H1 (cell line): ENCODE measurements at regions not wholly inside any gene's neighbourhood (a gene's known extent, or its start where the extent isn't known, plus 50 kb on each side); places are given as distances from the start of the nearest gene placed in this dataset.

ENCODE experiments used
- CTCF ChIA-PET: fragments of 300-600 bp; sonication (Branson Sonifier 250); formaldehyde crosslinking; loops from one replicate; lab custom pipeline; 2021; ENCODE audit not compliant: partially characterized antibody; lab: Charles Lee
- POLR2A ChIA-PET: fragments of 300-600 bp; sonication (Branson Sonifier 250); formaldehyde crosslinking; loops from one replicate; lab custom pipeline; 2021; ENCODE audit warnings: inconsistent platforms; ENCODE audit not compliant: partially characterized antibody; lab: Charles Lee
- DNase-seq, 2 experiments: peaks; one replicate each; pipeline versions ENCODE4 v3.0.0 to v3.0.0-alpha.2; 2010 to 2022; ENCODE audit warnings: low spot score in 2 of 2, low read depth in 1 of 2, mixed read lengths in 1 of 2
- FAIRE-seq: peaks from 2 replicates; lab custom pipeline; 2011; peaks lifted over from hg19 to GRCh38; lab: Jason Lieb, UNC
- H2AFZ ChIP-seq: 2 replicates; pipeline ENCODE4 v1.8.1; 2012; ENCODE audit warnings: low read length, inconsistent platforms
- H2AK5ac ChIP-seq: 2 replicates; pipeline ENCODE4 v1.6.1; 2013; ENCODE audit warnings: low read depth, low read length
- H2BK120ac ChIP-seq: replicated peaks from 2 replicates; pipeline ENCODE3; 2013; ENCODE audit warnings: low read depth, low read length, inconsistent platforms
- H2BK12ac ChIP-seq: 2 replicates; pipeline ENCODE4 v1.6.1; 2013; ENCODE audit warnings: low read depth, low read length
- H2BK15ac ChIP-seq: 2 replicates; pipeline ENCODE4 v1.6.1; 2013; ENCODE audit warnings: low read length
- H2BK20ac ChIP-seq: 2 replicates; pipeline ENCODE4 v1.6.1; 2013; ENCODE audit warnings: low read length
- H2BK5ac ChIP-seq: 2 replicates; pipeline ENCODE4 v1.6.1; 2013; ENCODE audit warnings: low read depth, low read length
- H3K14ac ChIP-seq: 2 replicates; pipeline ENCODE4 v1.6.1; 2013; ENCODE audit warnings: inconsistent platforms; ENCODE audit not compliant: insufficient read length
- H3K18ac ChIP-seq: 2 replicates; pipeline ENCODE4 v1.6.1; 2013; ENCODE audit warnings: low read length; ENCODE audit errors: extremely low read depth
- H3K23ac ChIP-seq: 2 replicates; pipeline ENCODE4 v1.6.1; 2013; ENCODE audit warnings: inconsistent platforms; ENCODE audit not compliant: insufficient read length
- H3K23me2 ChIP-seq: 2 replicates; pipeline ENCODE4 v1.6.1; 2013; ENCODE audit warnings: low read depth, low read length
- H3K27ac ChIP-seq: 2 replicates; pipeline ENCODE4 v1.6.1; 2011; ENCODE audit warnings: low read depth, low read length, inconsistent platforms
- H3K27me3 ChIP-seq, 4 experiments: replicated peaks in 1 of 4; 1 replicate in 1 of 4; 2 replicates in 3 of 4; pipeline versions ENCODE4 v1.6.1 to v1.8.1; 2011 to 2013; ENCODE audit warnings: low read length in 3 of 4, mild to moderate bottlenecking in 3 of 4, inconsistent platforms in 2 of 4, mixed read lengths in 2 of 4, moderate library complexity in 1 of 4; ENCODE audit not compliant: control insufficient read depth in 3 of 4, insufficient read depth in 3 of 4; ENCODE audit errors: extremely low read depth in 1 of 4
- H3K36me3 ChIP-seq, 4 experiments: 2 replicates each; pipeline versions ENCODE4 v1.6.1 to v1.8.1; 2011 to 2013; ENCODE audit warnings: mild to moderate bottlenecking in 4 of 4, low read length in 3 of 4, moderate library complexity in 2 of 4, control low read depth in 1 of 4, inconsistent platforms in 1 of 4; ENCODE audit not compliant: insufficient read depth in 4 of 4, control insufficient read depth in 2 of 4
- H3K4ac ChIP-seq: replicated peaks from 2 replicates; pipeline ENCODE3; 2013; ENCODE audit warnings: low read length, low read depth, mixed read lengths, inconsistent platforms; ENCODE audit not compliant: insufficient read length
- H3K4me1 ChIP-seq, 4 experiments: replicated peaks in 1 of 4; 1 replicate in 1 of 4; 2 replicates in 3 of 4; pipeline versions ENCODE4 v1.6.1 to v1.8.1; 2011 to 2013; ENCODE audit warnings: low read length in 3 of 4, inconsistent platforms in 2 of 4, mixed read lengths in 1 of 4; ENCODE audit not compliant: insufficient read depth in 4 of 4, control insufficient read depth in 3 of 4
- H3K4me2 ChIP-seq, 2 experiments: 2 replicates each; pipeline versions ENCODE4 v1.6.1 to v1.8.1; 2011 to 2013; ENCODE audit warnings: low read depth in 2 of 2, low read length in 2 of 2, control low read depth in 1 of 2, inconsistent platforms in 1 of 2, mild to moderate bottlenecking in 1 of 2; ENCODE audit not compliant: insufficient read depth in 1 of 2
- H3K4me3 ChIP-seq, 4 experiments: fragments of 200-600, 300-600 bp in 1 of 4; sonication (generic), shearing (Covaris generic), sonication (Bioruptor Twin) in 1 of 4; 2 replicates each; pipeline versions ENCODE4 v1.5.1 to v1.8.1; 2011 to 2016; ENCODE audit warnings: low read length in 4 of 4, low read depth in 3 of 4, control low read depth in 2 of 4, inconsistent platforms in 2 of 4, mild to moderate bottlenecking in 2 of 4, mixed read lengths in 1 of 4, moderate library complexity in 1 of 4; ENCODE audit not compliant: insufficient read depth in 2 of 4; ENCODE audit errors: extremely low read depth in 1 of 4
- H3K56ac ChIP-seq: replicated peaks from 2 replicates; pipeline ENCODE3; 2013; ENCODE audit warnings: low read depth, mild to moderate bottlenecking, mixed read lengths, low read length, inconsistent platforms; ENCODE audit not compliant: insufficient read length
- H3K79me1 ChIP-seq: 2 replicates; pipeline ENCODE4 v1.6.1; 2013; ENCODE audit warnings: low read depth, low read length, control low read depth
- H3K79me2 ChIP-seq, 2 experiments: 2 replicates each; pipeline versions ENCODE4 v1.6.1 to v1.8.1; 2012 to 2013; ENCODE audit warnings: low read length in 2 of 2, mild to moderate bottlenecking in 2 of 2, inconsistent platforms in 1 of 2; ENCODE audit not compliant: insufficient read depth in 2 of 2, control insufficient read depth in 1 of 2
- H3K9ac ChIP-seq, 4 experiments: replicated peaks in 1 of 4; 1 replicate in 1 of 4; 2 replicates in 3 of 4; pipeline versions ENCODE4 v1.6.1 to v1.8.1; 2011 to 2013; ENCODE audit warnings: low read depth in 3 of 4, low read length in 3 of 4, control low read depth in 2 of 4, mild to moderate bottlenecking in 2 of 4, moderate library complexity in 2 of 4, inconsistent platforms in 1 of 4; ENCODE audit errors: extremely low read depth in 1 of 4
- H3K9me3 ChIP-seq, 2 experiments: 2 replicates each; pipeline versions ENCODE4 v1.6.1 to v1.8.1; 2012 to 2013; ENCODE audit warnings: mild to moderate bottlenecking in 2 of 2, moderate library complexity in 2 of 2, control low read depth in 1 of 2, inconsistent platforms in 1 of 2, low read depth in 1 of 2, low read length in 1 of 2, mixed read lengths in 1 of 2; ENCODE audit not compliant: insufficient read depth in 2 of 2
- H4K20me1 ChIP-seq, 2 experiments: replicated peaks in 1 of 2; 2 replicates each; pipeline versions ENCODE3 to v1.8.1; 2011 to 2013; ENCODE audit warnings: inconsistent platforms in 2 of 2, low read length in 2 of 2, mild to moderate bottlenecking in 1 of 2; ENCODE audit not compliant: insufficient read depth in 2 of 2, control insufficient read depth in 1 of 2
- H4K5ac ChIP-seq: 2 replicates; pipeline ENCODE4 v1.6.1; 2013; ENCODE audit warnings: low read length, low read depth, mixed read lengths, inconsistent platforms; ENCODE audit not compliant: insufficient read length
- H4K8ac ChIP-seq: 2 replicates; pipeline ENCODE4 v1.8.0; 2013; ENCODE audit warnings: mild to moderate bottlenecking, moderate library complexity, low read length, inconsistent platforms; ENCODE audit not compliant: insufficient read depth; ENCODE audit errors: extremely low read depth
- H4K91ac ChIP-seq: replicated peaks from 2 replicates; pipeline ENCODE3; 2013; ENCODE audit warnings: low read length, mixed read lengths, inconsistent platforms; ENCODE audit not compliant: insufficient read length
- CHD1 ChIP-seq: IDR thresholded peaks from 2 replicates; pipeline ENCODE4 v1.6.1; 2012; ENCODE audit warnings: low read depth, low read length, improper control_type of control experiment
- RAD21 ChIP-seq, 2 experiments: IDR thresholded peaks in 1 of 2; conservative IDR thresholded peaks in 1 of 2; 2 replicates each; pipeline ENCODE4 v1.6.1; 2011; ENCODE audit warnings: low read depth in 2 of 2, low read length in 2 of 2, improper control_type of control experiment in 1 of 2, inconsistent platforms in 1 of 2, mild to moderate bottlenecking in 1 of 2, moderate library complexity in 1 of 2
- WGBS, 2 experiments: shearing (Covaris generic) in 1 of 2; methylation state at CpG; one replicate each; pipeline versions ENCODE4 v1.1.6 to v1.1.7; 2013 to 2015; ENCODE audit warnings: low lambda C conversion rate in 2 of 2, mixed read lengths in 2 of 2, inconsistent platforms in 1 of 2, low coverage in 1 of 2, missing lambda C conversion rate in 1 of 2; ENCODE audit not compliant: insufficient replicate concordance in 2 of 2, insufficient coverage in 1 of 2, insufficient read length in 1 of 2; ENCODE audit errors: extremely low coverage in 1 of 2, missing lambda C conversion rate in 1 of 2; 5-methylcytosine and 5-hydroxymethylcytosine counted together

GRCh38 chr12:91991399-91992187 lies 154.1 kb downstream of the BTG1 start:
- H3K14ac ChIP-seq = no peak overlapping the region
- no peak overlapping the region for H4K91ac ChIP-seq
- no peak overlapping the region for H2AK5ac ChIP-seq
- H3K4ac ChIP-seq = no peak overlapping the region
- no peak for DNase-seq
- H2BK20ac ChIP-seq = no peak overlapping the region
- no peak overlapping the region for H3K4me3 ChIP-seq
- no peaks in the 10 kb centered on the region for H3K23me2 ChIP-seq
- H3K79me2 ChIP-seq = no peaks in the 10 kb centered on the region
- H3K36me3 ChIP-seq = no peaks in the 10 kb centered on the region
- H3K4me2 ChIP-seq = no peak overlapping the region
- H2BK12ac ChIP-seq = no peak overlapping the region
- no peak for FAIRE-seq
- 0 out of 4 replicates have a peak, but pooled peaks have one; percentile 4 to 12 for TF ChIP-seq RAD21 (IDR thresholded peaks at IDR 0.05 in 1 of 2, conservative IDR thresholded peaks at IDR 0.05 in 1 of 2; ENCODE audit: low read depth in 2 of 2, low read length in 2 of 2)
- no peak for TF ChIP-seq CHD1
- no peak overlapping the region for H3K23ac ChIP-seq
- H2BK15ac ChIP-seq = no peak overlapping the region
- no peaks in the 10 kb centered on the region for H3K27me3 ChIP-seq
- no peaks in the 10 kb centered on the region for H3K4me1 ChIP-seq
- ChIA-PET POLR2A (no interaction called here), CTCF (interaction anchor here (0.6 to 1.0 kb wide), 3 partner anchors 30 to 610 kb away, joined by 3 read pairs; no protein-coding TSS in a partner anchor)
- WGBS, 2 experiments = 54% methylated on average over 1 of the region's 1 CpG; no CpG with 5 or more reads in 1 of the 2 experiments
- H2AFZ ChIP-seq = no peak overlapping the region
- H4K5ac ChIP-seq = no peak overlapping the region
- no peaks in the 10 kb centered on the region for H3K9me3 ChIP-seq
- H4K20me1 ChIP-seq = no peaks in the 10 kb centered on the region
- H3K18ac ChIP-seq = no peak overlapping the region
- no peaks in the 10 kb centered on the region for H3K79me1 ChIP-seq
- no peak overlapping the region for H3K9ac ChIP-seq
- no peak overlapping the region for H4K8ac ChIP-seq
- no peak overlapping the region for H3K56ac ChIP-seq
- no peak overlapping the region for H3K27ac ChIP-seq
- H2BK5ac ChIP-seq = no peak overlapping the region
- no peak overlapping the region for H2BK120ac ChIP-seq
